IPS DF 6.9 (cell line): ENCODE measurements at regions not wholly inside any gene's neighbourhood (a gene's known extent, or its start where the extent isn't known, plus 50 kb on each side); places are given as distances from the start of the nearest gene placed in this dataset.
"Not testable (repeated sequence)": the region's sequence is repeated elsewhere in the genome, so short reads cannot be mapped to it uniquely, and the experiment has no call there.

Experiments used
- DNase-seq: peaks from one replicate; pipeline ENCODE4 v3.0.0-alpha.2; 2013; ENCODE audit warnings: low read depth, low spot score
- H3K27ac ChIP-seq: one replicate; pipeline ENCODE4 v1.5.1; 2013; ENCODE audit warnings: low read length, control low read depth
- H3K27me3 ChIP-seq: 2 replicates; pipeline ENCODE4 v1.6.1; 2013; ENCODE audit warnings: mild to moderate bottlenecking, low read length; ENCODE audit not compliant: control insufficient read depth, insufficient read depth
- H3K36me3 ChIP-seq: 2 replicates; pipeline ENCODE4 v1.6.1; 2013; ENCODE audit warnings: low read length; ENCODE audit not compliant: control insufficient read depth, insufficient read depth
- H3K4me1 ChIP-seq: 2 replicates; pipeline ENCODE4 v1.6.1; 2013; ENCODE audit warnings: low read length; ENCODE audit not compliant: control insufficient read depth, insufficient read depth
- H3K4me3 ChIP-seq: 2 replicates; pipeline ENCODE4 v1.5.1; 2013; ENCODE audit warnings: mild to moderate bottlenecking, low read length
- H3K9me3 ChIP-seq: 2 replicates; pipeline ENCODE4 v1.6.1; 2013; ENCODE audit warnings: low read length, inconsistent platforms; ENCODE audit not compliant: control insufficient read depth, insufficient read depth
- WGBS: extraction: QIAGEN DNeasy Blood & Tissue Kit; methylation state at CpG from one replicate; pipeline ENCODE4 v1.1.7; 2013; ENCODE audit warnings: mixed read lengths, missing lambda C conversion rate; ENCODE audit not compliant: insufficient read length, insufficient coverage; 5-methylcytosine and 5-hydroxymethylcytosine counted together

DNA sequence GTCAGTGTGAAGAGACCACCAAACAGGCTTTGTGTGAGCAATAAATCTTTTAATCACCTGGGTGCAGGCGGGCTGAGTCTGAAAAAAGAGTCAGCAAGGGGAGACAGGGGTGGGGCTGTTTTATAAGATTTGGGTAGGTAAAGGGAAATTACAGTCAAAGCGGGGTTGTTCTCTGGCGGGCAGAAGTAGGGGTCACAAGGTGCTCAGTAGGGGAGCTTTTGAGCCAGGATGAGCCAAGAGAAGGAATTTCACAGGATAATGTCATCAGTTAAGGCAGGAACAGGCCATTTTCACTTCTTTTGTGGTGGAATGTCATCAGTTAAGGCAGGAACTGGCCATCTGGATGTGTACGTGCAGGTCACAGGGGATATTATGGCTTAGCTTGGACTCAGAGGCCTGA lies 372.6 kb upstream of the MEX3C start:
- DNase-seq, H3K27ac ChIP-seq, H3K36me3 ChIP-seq, H3K4me1 ChIP-seq, H3K9me3 ChIP-seq, H3K27me3 ChIP-seq, H3K4me3 ChIP-seq: not testable (repeated sequence)
- WGBS, result no CpG with 5 or more reads among the region's 4 CpGs

DNA sequence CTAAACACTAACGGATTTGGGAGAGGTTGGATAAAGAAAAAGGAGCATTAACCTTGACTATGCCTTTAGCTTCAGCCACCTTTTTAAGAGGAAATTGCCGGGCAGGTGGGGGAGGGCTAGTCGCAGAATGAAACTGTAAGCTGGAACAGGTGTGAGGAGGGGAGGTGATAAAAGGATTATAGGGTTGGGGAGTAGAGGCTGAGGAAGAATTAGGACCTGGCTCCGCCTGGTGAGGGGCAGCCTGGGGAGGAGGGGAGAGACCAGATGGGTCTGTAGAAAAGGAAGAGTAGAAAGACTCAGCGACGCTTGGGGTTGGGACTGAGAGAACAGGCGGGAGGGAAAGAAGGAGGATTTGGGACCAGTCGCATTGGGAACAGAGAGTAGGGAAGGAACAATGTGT lies 376.4 kb upstream of the MEX3C start:
- H3K36me3 ChIP-seq, H3K27me3 ChIP-seq, H3K4me3 ChIP-seq, H3K4me1 ChIP-seq, H3K27ac ChIP-seq, DNase-seq, H3K9me3 ChIP-seq: not testable (repeated sequence)
- no CpG with 5 or more reads among the region's 8 CpGs for WGBS

DNA sequence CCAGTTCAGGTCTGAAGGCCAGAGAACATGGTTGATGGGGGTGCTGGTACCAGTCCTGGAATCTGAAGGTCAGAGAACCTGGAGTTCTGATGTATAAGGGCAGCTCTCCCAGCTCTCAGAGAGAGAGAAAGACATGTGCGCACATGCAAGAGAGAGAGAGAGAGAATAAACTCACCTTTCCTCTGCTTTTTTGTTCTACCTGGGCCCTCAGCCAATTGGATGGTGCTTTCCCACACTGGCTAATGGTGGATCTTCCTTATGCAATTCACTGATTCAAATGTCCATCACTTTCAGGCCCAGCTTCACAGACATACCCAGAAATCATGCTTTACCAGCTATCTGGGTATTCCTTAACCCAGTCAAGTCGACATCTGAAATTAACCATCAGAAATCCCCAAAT lies 377.7 kb upstream of the MEX3C start:
- Histone ChIP-seq H3K36me3 (no peaks in the 10 kb centered on the region), H3K4me1 (no peaks in the 10 kb centered on the region), H3K9me3 (no peaks in the 10 kb centered on the region), H3K27me3 (no peaks in the 10 kb centered on the region), H3K27ac (no peak overlapping the region), H3K4me3 (no peak overlapping the region)
- WGBS, result no CpG with 5 or more reads among the region's 2 CpGs
- no peak for DNase-seq

DNA sequence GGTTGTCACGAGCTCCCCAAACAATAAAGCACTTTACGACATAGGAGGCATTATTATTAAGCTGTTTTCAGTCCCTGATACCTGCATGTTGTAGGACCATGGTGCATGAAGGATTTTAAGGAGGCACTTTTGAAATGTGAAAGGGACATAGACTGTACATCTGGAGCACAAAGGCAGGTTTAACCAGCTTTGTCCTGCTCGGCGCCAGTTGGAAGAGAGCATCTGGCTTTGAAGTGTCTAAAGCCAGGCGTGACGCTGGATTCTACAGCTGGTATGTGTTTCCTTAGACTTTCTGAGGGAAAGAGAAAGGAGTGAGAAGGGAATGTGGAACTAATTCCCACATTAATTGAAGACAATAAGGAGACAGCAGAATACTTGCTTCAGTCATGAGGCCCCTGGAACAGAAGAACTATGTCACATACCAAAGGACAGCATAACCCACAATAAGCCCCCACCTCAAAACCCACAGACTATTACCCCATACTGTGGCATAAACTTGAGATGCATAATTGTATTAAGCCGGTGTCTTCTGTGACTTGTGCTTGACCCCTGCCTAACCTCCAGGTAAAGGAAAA lies 381.0 kb upstream of the MEX3C start:
- no CpG with 5 or more reads among the region's 7 CpGs for WGBS

DNA sequence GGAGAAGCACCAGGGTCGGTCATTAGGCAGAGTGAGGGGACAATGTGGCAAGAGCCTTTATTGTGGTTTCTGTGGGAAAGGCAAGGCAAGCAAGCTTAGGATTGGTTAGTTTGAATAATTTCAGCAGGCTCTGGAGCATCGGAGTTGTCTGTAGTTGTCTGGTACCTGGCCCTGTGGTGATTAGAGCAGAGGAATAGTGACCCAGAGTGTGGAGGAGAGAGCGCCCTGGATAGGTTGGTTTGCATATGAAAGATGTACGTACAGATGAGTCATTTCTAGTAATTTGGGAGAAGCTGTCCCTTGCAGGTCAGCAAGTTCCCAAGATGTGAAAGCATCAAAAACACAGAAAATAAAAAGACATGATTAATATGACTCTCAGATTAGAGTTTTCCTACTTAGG lies 383.1 kb upstream of the MEX3C start:
- no CpG with 5 or more reads among the region's 4 CpGs for WGBS
- Histone ChIP-seq H3K9me3 (no peaks in the 10 kb centered on the region), H3K27ac (no peak overlapping the region), H3K4me1 (no peaks in the 10 kb centered on the region), H3K27me3 (peaks cover 2% of the 10 kb centered on the region; the same call in 1 of the 2 replicates), H3K36me3 (no peaks in the 10 kb centered on the region), H3K4me3 (no peak overlapping the region)
- no peak for DNase-seq

More for the DNA sequence above, 381.0 kb upstream of the MEX3C start:
- no peaks in the 10 kb centered on the region for H3K9me3 ChIP-seq
- H3K27me3 ChIP-seq, result peaks cover 2% of the 10 kb centered on the region; the same call in 1 of the 2 replicates
- no peak overlapping the region for H3K4me3 ChIP-seq
- H3K36me3 ChIP-seq, result no peaks in the 10 kb centered on the region
- no peaks in the 10 kb centered on the region for H3K4me1 ChIP-seq
- no peak overlapping the region for H3K27ac ChIP-seq
- no peak for DNase-seq

DNA sequence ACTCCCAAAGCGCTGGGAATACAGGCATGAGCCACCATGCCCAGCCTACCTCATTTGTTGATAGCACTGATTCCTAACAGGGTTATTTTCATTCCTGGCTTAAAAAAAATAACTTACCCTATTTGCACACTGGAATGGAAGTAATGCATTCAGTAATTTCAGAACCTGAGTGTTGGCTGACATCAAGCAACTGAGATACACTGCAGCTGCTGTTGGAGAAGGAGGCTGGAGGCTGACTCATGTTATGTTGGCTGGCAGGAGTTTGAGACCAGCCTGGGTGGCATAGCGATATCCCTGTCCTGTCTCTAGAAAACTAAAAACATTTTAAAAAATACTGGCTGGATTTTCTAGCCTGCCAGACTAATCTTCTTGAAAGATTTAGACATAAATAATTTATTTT lies 385.1 kb upstream of the MEX3C start:
- WGBS, result no CpG with 5 or more reads among the region's 2 CpGs
- no peak overlapping the region for H3K27ac ChIP-seq
- peaks cover 2% of the 10 kb centered on the region; the same call in 1 of the 2 replicates for H3K27me3 ChIP-seq
- H3K9me3 ChIP-seq, result no peaks in the 10 kb centered on the region
- no peaks in the 10 kb centered on the region for H3K36me3 ChIP-seq
- no peak overlapping the region for H3K4me3 ChIP-seq
- no peak for DNase-seq
- H3K4me1 ChIP-seq, result no peaks in the 10 kb centered on the region

DNA sequence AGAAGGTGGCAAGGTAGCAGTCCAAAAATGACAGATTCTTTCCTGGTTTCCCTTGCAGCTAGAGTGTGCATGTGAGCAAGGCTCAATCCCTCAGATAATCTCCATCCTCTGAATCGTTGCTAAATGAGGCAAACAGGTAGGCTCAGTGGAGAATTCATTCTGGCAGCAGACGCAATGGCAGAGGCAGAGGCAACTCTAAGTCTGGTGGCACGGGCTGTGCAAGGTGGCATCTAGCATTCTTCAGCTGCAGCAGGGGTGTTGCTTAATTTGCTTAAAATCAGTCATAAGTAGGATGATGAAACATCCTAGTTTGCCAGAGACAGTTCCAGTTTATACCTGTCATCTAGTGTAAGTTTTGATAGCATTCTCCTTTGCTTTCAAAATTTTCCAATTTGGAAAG lies 391.1 kb upstream of the MEX3C start:
- Histone ChIP-seq H3K27ac (no peak overlapping the region), H3K4me3 (no peak overlapping the region), H3K27me3 (no peaks in the 10 kb centered on the region), H3K9me3 (no peaks in the 10 kb centered on the region), H3K4me1 (no peaks in the 10 kb centered on the region), H3K36me3 (no peaks in the 10 kb centered on the region)
- DNase-seq, result no peak
- WGBS, result no CpG with 5 or more reads among the region's 3 CpGs

DNA sequence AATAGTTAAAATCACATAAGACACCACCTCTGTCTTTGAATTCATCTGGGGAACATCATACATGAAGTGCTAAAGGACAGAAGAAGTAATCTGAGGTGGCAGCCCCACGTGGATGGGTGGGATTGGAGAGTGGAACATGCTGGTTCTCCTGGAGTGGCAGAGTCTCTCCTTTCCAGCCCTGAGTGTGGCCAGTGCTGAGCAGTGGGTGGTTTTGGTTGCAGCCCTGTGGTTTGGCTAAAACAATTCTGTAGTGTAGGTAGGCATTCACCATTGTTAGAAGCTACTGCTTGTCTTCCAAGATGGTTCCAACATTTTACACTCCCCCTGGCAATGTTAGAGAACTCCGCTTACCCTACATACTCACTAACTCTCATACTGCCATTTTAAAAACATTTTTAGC lies 396.4 kb upstream of the MEX3C start:
- no peak overlapping the region for H3K4me3 ChIP-seq
- H3K9me3 ChIP-seq, result no peaks in the 10 kb centered on the region
- no peaks in the 10 kb centered on the region; the same call in 1 of the 2 replicates for H3K36me3 ChIP-seq
- no peak overlapping the region for H3K27ac ChIP-seq
- H3K4me1 ChIP-seq, result no peaks in the 10 kb centered on the region
- no peak for DNase-seq
- no peaks in the 10 kb centered on the region for H3K27me3 ChIP-seq
- no CpG with 5 or more reads among the region's 2 CpGs for WGBS

DNA sequence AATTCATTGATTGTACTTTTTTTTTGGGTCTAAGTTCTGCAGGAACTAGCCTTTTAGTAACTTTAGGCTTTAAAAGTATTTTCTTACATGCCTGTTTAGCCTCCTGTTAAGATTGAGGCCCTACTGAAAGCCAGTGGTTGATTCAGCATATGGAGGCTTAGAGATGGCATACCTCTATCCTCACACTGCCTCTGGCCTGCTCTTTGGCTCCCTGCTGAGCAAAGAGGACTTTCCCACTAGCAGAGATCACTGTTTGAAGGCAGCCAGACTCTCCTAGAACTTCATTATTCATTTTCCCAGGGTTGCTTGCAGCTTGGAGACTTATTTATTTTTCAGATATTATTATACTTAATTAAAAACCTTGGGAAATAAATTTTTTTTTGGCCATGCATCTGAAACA lies 405.6 kb upstream of the MEX3C start:
- H3K36me3 ChIP-seq, result no peaks in the 10 kb centered on the region
- no peaks in the 10 kb centered on the region for H3K9me3 ChIP-seq
- H3K4me1 ChIP-seq, result no peaks in the 10 kb centered on the region
- no peak for DNase-seq
- no peak overlapping the region for H3K4me3 ChIP-seq
- no peaks in the 10 kb centered on the region for H3K27me3 ChIP-seq
- H3K27ac ChIP-seq, result no peak overlapping the region

DNA sequence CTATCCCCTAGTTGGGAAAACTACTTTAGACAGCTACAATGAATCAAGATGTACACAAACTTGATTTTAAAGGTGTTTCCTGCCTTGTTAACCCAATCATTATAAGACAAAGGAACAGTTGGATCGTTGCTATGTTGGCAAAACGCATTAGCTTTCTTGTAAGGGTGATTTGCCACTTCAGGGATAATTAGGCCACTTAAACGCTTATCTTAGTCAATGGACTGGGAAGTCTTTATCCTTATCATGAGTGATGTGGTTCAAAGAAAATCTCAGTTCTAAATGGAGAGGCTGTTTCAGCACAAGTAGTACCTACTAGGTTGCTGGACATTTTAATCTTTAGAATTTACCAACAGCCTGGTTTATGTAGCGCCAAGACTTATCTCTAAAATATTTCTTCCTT lies 406.1 kb upstream of the MEX3C start:
- H3K4me3 ChIP-seq, result no peak overlapping the region
- no peak overlapping the region for H3K27ac ChIP-seq
- WGBS, result no CpG with 5 or more reads among the region's 4 CpGs
- no peaks in the 10 kb centered on the region for H3K36me3 ChIP-seq
- no peaks in the 10 kb centered on the region for H3K9me3 ChIP-seq
- H3K27me3 ChIP-seq, result no peaks in the 10 kb centered on the region
- no peaks in the 10 kb centered on the region for H3K4me1 ChIP-seq
- DNase-seq, result no peak

DNA sequence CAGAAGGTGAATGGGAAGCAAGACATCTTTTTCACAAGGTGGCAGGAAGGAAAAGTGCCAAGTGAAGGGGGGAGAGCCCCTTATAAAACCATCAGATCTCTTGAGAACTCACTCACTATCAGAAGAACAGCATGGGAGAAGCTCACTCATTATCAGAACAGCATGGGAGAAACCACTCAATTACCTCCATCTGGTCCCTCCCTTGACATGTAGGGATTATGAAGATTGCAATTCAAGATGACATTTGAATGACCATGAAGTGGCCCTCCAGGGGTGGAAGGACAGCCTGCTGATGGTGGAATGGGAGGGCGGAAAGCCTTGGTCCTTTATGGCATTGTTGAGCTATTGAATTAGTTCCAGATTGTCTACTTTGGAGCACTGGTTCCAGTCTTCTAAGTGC lies 413.0 kb upstream of the MEX3C start:
- no peaks in the 10 kb centered on the region for H3K27me3 ChIP-seq
- no CpG with 5 or more reads among the region's 1 CpG for WGBS
- no peak overlapping the region for H3K4me3 ChIP-seq
- H3K9me3 ChIP-seq, result no peaks in the 10 kb centered on the region; the same call in 1 of the 2 replicates
- DNase-seq, result no peak
- H3K36me3 ChIP-seq, result no peaks in the 10 kb centered on the region
- H3K4me1 ChIP-seq, result no peaks in the 10 kb centered on the region
- no peak overlapping the region for H3K27ac ChIP-seq
